ENCODE measurements at regions not wholly inside any gene's neighbourhood (a gene's known extent, or its start where the extent isn't known, plus 50 kb on each side); places are given as distances from the start of the nearest gene placed in this dataset.
A peak's percentile ranks its signal among the peaks of the same experiment; 100 is the strongest.

- no CpG with 5 or more reads among the region's 3 CpGs for WGBS (ENCODE audit: insufficient coverage)
- no peak for TF ChIP-seq CTCF (IDR thresholded peaks at IDR 0.05)
Observed at GRCh38 chr4:112083587-112084347, 61.5 kb upstream of the FAM241A start.

GRCh38 chr4:112085156-112086035 lies 59.9 kb upstream of the FAM241A start:
- Histone ChIP-seq H3K9me3 (replicated peaks in 1 of 2; ENCODE audit: control insufficient read depth in 1 of 2, insufficient read depth in 1 of 2, low read length in 2 of 2) (no peaks in the 10 kb centered on the region), H3K4me3 (replicated peaks in 1 of 3; ENCODE audit: low read depth in 2 of 3, low read length in 3 of 3) (peak overlapping the region; percentile 5 to 70 (median 46))

More at GRCh38 chr4:112083587-112084347, 61.5 kb upstream of the FAM241A start:
- Histone ChIP-seq H3K9me3 (replicated peaks in 1 of 2; ENCODE audit: control insufficient read depth in 1 of 2, insufficient read depth in 1 of 2, low read length in 2 of 2) (no peaks in the 10 kb centered on the region), H3K9ac (ENCODE audit: insufficient read depth, low read length, poor library complexity, severe bottlenecking) (no peak overlapping the region), H3K4me1 (ENCODE audit: control insufficient read depth in 1 of 2, insufficient read depth in 2 of 2, low read length in 2 of 2) (peaks cover 39 to 43% of the 10 kb centered on the region in 2 donors), H3K79me2 (ENCODE audit: insufficient read depth, low read length) (no peaks in the 10 kb centered on the region), H3K27ac (ENCODE audit: low read depth in 1 of 2, low read length in 2 of 2) (peak overlapping the region in 1 of 2 donors; percentile 34), H3K4me3 (replicated peaks in 1 of 3; ENCODE audit: low read depth in 2 of 3, low read length in 3 of 3) (no peak overlapping the region), H4K20me1 (ENCODE audit: insufficient read depth, low read length) (no peaks in the 10 kb centered on the region), H3K4me2 (replicated peaks; ENCODE audit: extremely low read depth, low read length, poor library complexity, severe bottlenecking) (no peak overlapping the region), H2AFZ (ENCODE audit: insufficient read depth, low read depth, low read length, poor library complexity, severe bottlenecking) (no peak overlapping the region), H3K36me3 (replicated peaks in 1 of 2; ENCODE audit: control insufficient read depth in 1 of 2, insufficient read depth in 2 of 2, low read length in 2 of 2) (no peaks in the 10 kb centered on the region), H3K27me3 (ENCODE audit: control insufficient read depth in 2 of 2, insufficient read depth in 2 of 2, low read length in 2 of 2) (no peaks in the 10 kb centered on the region)
- DNase-seq: no peak
- Mint-ChIP-seq H3K4me1 (peaks cover 43% of the 10 kb centered on the region), H3K9me3 (peaks cover 0 to 2% (median 0%) of the 10 kb centered on the region in 7 donors), H3K4me3 (no peak overlapping the region), H3K36me3 (no peaks in the 10 kb centered on the region), H3K27me3 (ENCODE audit: low read depth in 3 of 3) (no peaks in the 10 kb centered on the region), H3K27ac (peak overlapping the region in 5 of 7 donors; percentile 3 to 66 (median 40))
- intact Hi-C loops (cut with micrococcal nuclease): no loop called here

More at GRCh38 chr4:112085156-112086035, 59.9 kb upstream of the FAM241A start:
- H2AFZ ChIP-seq (ENCODE audit: insufficient read depth, low read depth, low read length, poor library complexity, severe bottlenecking): peak overlapping the region; percentile 68
- no peaks in the 10 kb centered on the region for H3K79me2 ChIP-seq (ENCODE audit: insufficient read depth, low read length)
- intact Hi-C loops (cut with micrococcal nuclease): no loop called here
- H3K4me1 ChIP-seq (ENCODE audit: control insufficient read depth in 1 of 2, insufficient read depth in 2 of 2, low read length in 2 of 2): peaks cover 34 to 37% of the 10 kb centered on the region in 2 donors
- peak overlapping the region; percentile 59 to 87 for H3K27ac ChIP-seq (ENCODE audit: low read depth in 1 of 2, low read length in 2 of 2)
- H4K20me1 ChIP-seq (ENCODE audit: insufficient read depth, low read length): no peaks in the 10 kb centered on the region
- no peak for TF ChIP-seq CTCF (IDR thresholded peaks at IDR 0.05)
- Mint-ChIP-seq H3K4me3 (peak overlapping the region; percentile 56 to 90), H3K27ac (peak overlapping the region; percentile 94 to 96 (median 95)), H3K27me3 (ENCODE audit: low read depth in 3 of 3) (no peaks in the 10 kb centered on the region), H3K36me3 (no peaks in the 10 kb centered on the region), H3K4me1 (peaks cover 34% of the 10 kb centered on the region), H3K9me3 (peaks cover 0 to 2% (median 0%) of the 10 kb centered on the region in 7 donors)
- H3K4me2 ChIP-seq (replicated peaks; ENCODE audit: extremely low read depth, low read length, poor library complexity, severe bottlenecking): peak overlapping the region; percentile 70
- DNase-seq: peak; percentile 79 to 93 (median 90)
- no peaks in the 10 kb centered on the region for H3K27me3 ChIP-seq (ENCODE audit: control insufficient read depth in 2 of 2, insufficient read depth in 2 of 2, low read length in 2 of 2)
- WGBS (ENCODE audit: insufficient coverage): no CpG with 5 or more reads among the region's 6 CpGs
- H3K36me3 ChIP-seq (replicated peaks in 1 of 2; ENCODE audit: control insufficient read depth in 1 of 2, insufficient read depth in 2 of 2, low read length in 2 of 2): no peaks in the 10 kb centered on the region
- H3K9ac ChIP-seq (ENCODE audit: insufficient read depth, low read length, poor library complexity, severe bottlenecking): peak overlapping the region; percentile 47

All from CD14-positive monocyte (primary cell).